DMS 273 (cell line): ENCODE measurements at regions not wholly inside any gene's neighbourhood (a gene's known extent, or its start where the extent isn't known, plus 50 kb on each side); places are given as distances from the start of the nearest gene placed in this dataset.
"Not testable (repeated sequence)": the region's sequence is repeated elsewhere in the genome, so short reads cannot be mapped to it uniquely, and the experiment has no call there.

Experiments
- DNase-seq: peaks from one replicate; lab custom pipeline; 2025; ENCODE audit not compliant: unreplicated experiment; lab: John Stamatoyannopoulos, UW

- DNase-seq, result no peak
Observed at GRCh38 chr12:107366322-107366721, 273.0 kb upstream of the CRY1 start.

- no peak for DNase-seq
Observed at GRCh38 chr12:107368586-107368985, 275.2 kb upstream of the CRY1 start.

- no peak for DNase-seq
Observed at GRCh38 chr12:107369006-107369405, 275.7 kb upstream of the CRY1 start.

- no peak for DNase-seq
Observed at GRCh38 chr12:107369679-107370078, 276.3 kb upstream of the CRY1 start.

GRCh38 chr12:107372229-107372658 is 278.9 kb upstream of the CRY1 start:
- no peak for DNase-seq

GRCh38 chr12:107373238-107373809 is 280.0 kb upstream of the CRY1 start:
- no peak for DNase-seq

GRCh38 chr12:107374161-107374840 is 281.0 kb upstream of the CRY1 start:
- DNase-seq, result no peak

GRCh38 chr12:107375231-107375630 is 281.9 kb upstream of the CRY1 start:
- no peak for DNase-seq

- no peak for DNase-seq
Observed at GRCh38 chr12:107377596-107378385, 284.4 kb upstream of the CRY1 start.

- DNase-seq, result peak; percentile 6
Observed at GRCh38 chr12:107378609-107379008, 285.3 kb upstream of the CRY1 start.

- DNase-seq, result not testable (repeated sequence)
Observed at GRCh38 chr12:107379142-107379851, 285.9 kb upstream of the CRY1 start.

- DNase-seq, result no peak
Observed at GRCh38 chr12:107379852-107380567, 286.7 kb upstream of the CRY1 start.

- DNase-seq, result no peak
Observed at GRCh38 chr12:107384645-107385044, 291.3 kb upstream of the CRY1 start.

- no peak for DNase-seq
Observed at GRCh38 chr12:107385509-107385908, 292.2 kb upstream of the CRY1 start.

GRCh38 chr12:107386569-107386968 is 293.2 kb upstream of the CRY1 start:
- DNase-seq, result no peak

GRCh38 chr12:107388263-107388662 is 294.9 kb upstream of the CRY1 start:
- DNase-seq, result no peak

- no peak for DNase-seq
Observed at GRCh38 chr12:107390414-107390813, 295.2 kb upstream of the PWP1 start.

GRCh38 chr12:107393043-107393717 is 292.4 kb upstream of the PWP1 start:
- DNase-seq, result no peak

GRCh38 chr12:107394693-107395092 is 290.9 kb upstream of the PWP1 start:
- no peak for DNase-seq

- DNase-seq, result no peak
Observed at GRCh38 chr12:107395817-107396216, 289.8 kb upstream of the PWP1 start.
